Pancreas (tissue), 10 donors: ENCODE measurements at regions not wholly inside any gene's neighbourhood (a gene's known extent, or its start where the extent isn't known, plus 50 kb on each side); places are given as distances from the start of the nearest gene placed in this dataset.

ENCODE experiments used
- ATAC-seq, 4 donors: fragments of 200-7000 bp; cut with Tn5 transposase; one replicate each; pipeline versions ENCODE4 v1.8.0 to v1.9.1; 2020; ENCODE audit warnings: mild to moderate bottlenecking in 4 of 4, moderate library complexity in 4 of 4
- DNase-seq, 6 donors: peaks; one replicate each; pipeline ENCODE4 v3.0.0-alpha.2; 2020
- FAIRE-seq: peaks from 2 replicates; lab custom pipeline; 2012; peaks lifted over from hg19 to GRCh38; lab: Jason Lieb, UNC
- H3K27ac ChIP-seq, 4 donors: fragments of 200-600 bp; sonication (generic); 1 replicate in 3 of 4; 2 replicates in 1 of 4; pipeline versions ENCODE4 v1.5.0 to v1.8.0; 2020
- H3K27me3 ChIP-seq, 4 donors: fragments of 200-600 bp; one replicate each; pipeline ENCODE4 v1.8.0; 2021
- H3K36me3 ChIP-seq, 3 donors: fragments of 200-600 bp; sonication (generic) in 1 of 3; one replicate each; pipeline versions ENCODE4 v1.5.0 to v1.8.0; 2020 to 2021
- H3K4me1 ChIP-seq, 3 donors: fragments of 200-600 bp; one replicate each; pipeline ENCODE4 v1.8.0; 2021
- H3K4me3 ChIP-seq, 4 donors: fragments of 200-600 bp; sonication (generic) in 2 of 4; one replicate each; pipeline versions ENCODE4 v1.5.0 to v1.8.0; 2020 to 2021
- H3K9me3 ChIP-seq, 4 donors: fragments of 200-600 bp; one replicate each; pipeline ENCODE4 v1.8.0; 2021
- WGBS, 2 donors: extraction: QIAGEN DNeasy Blood & Tissue Kit; methylation state at CpG; one replicate each; pipeline ENCODE4 v1.1.7; 2013; 5-methylcytosine and 5-hydroxymethylcytosine counted together
- intact Hi-C, 3 donors: fragments of 100-400 bp; cut with DNase I; formaldehyde crosslinking; loops; one replicate each; pipeline versions ENCODE4 v1.11.1 to v1.14.2; 2022
- TF ChIP-seq, protein P1 (sequence below), 4 donors: fragments of 200-600 bp; sonication (generic) in 3 of 4; IDR thresholded peaks; one replicate each; pipeline versions ENCODE4 v1.5.0 to v1.8.0; 2021; ENCODE audit warnings: antibody characterized with exemption in 4 of 4
- donor health status: healthy with polysubstance abuse.
- donor health status: DM: no; HTN: no; CAD: no; lungs with moderate emphysema.
- donor health status: DM: no; HTN: no; CAD: no.
- donor health status: control.
- donor health status: control.
- donor health status: Bipolar disorder and iron deficiency.
- donor health status: DM: yes; HTN: yes; CAD: no.
- donor health status: DM: no; HTN: no; CAD: no.
- donor health status: DM: no; HTN: no; CAD: no.
- donor health status: DM: yes; HTN: yes; CAD: no.

DNA sequence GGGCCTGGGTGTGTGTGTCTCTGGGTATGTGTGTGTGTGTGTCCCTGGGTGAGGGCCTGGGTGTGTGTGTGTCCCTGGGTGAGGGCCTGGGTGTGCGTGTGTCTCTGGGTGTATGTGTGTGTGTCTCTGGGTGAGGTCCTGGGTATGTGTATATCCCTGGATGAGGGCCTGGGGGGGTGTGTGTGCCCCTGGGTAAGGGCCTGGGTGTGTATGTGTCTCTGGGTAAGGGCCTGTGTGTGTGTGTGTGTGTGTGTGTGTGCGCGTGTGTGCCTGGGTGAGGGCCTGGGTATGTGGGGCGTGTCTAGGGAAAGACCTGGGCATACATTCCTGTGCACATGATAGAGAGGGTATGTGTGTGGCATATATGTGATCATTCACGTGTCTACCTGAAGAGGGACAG is 155.1 kb upstream of the ZC3H12A start:
- Histone ChIP-seq H3K4me3 (no peak overlapping the region), H3K27me3 (peaks cover 0 to 22% (median 0%) of the 10 kb centered on the region in 4 donors), H3K9me3 (no peaks in the 10 kb centered on the region), H3K4me1 (no peaks in the 10 kb centered on the region), H3K27ac (no peak overlapping the region), H3K36me3 (no peaks in the 10 kb centered on the region)
- FAIRE-seq (no peak), ATAC-seq (no peak), DNase-seq (no peak)
- WGBS, 2 donors = 71 to 76% methylated on average over 5 of the region's 5 CpGs
- TF ChIP-seq, protein P1, sequence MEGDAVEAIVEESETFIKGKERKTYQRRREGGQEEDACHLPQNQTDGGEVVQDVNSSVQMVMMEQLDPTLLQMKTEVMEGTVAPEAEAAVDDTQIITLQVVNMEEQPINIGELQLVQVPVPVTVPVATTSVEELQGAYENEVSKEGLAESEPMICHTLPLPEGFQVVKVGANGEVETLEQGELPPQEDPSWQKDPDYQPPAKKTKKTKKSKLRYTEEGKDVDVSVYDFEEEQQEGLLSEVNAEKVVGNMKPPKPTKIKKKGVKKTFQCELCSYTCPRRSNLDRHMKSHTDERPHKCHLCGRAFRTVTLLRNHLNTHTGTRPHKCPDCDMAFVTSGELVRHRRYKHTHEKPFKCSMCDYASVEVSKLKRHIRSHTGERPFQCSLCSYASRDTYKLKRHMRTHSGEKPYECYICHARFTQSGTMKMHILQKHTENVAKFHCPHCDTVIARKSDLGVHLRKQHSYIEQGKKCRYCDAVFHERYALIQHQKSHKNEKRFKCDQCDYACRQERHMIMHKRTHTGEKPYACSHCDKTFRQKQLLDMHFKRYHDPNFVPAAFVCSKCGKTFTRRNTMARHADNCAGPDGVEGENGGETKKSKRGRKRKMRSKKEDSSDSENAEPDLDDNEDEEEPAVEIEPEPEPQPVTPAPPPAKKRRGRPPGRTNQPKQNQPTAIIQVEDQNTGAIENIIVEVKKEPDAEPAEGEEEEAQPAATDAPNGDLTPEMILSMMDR (IDR thresholded peaks at IDR 0.05) = no peak
- intact Hi-C loops = loop anchor here in 1 of 3 donors (10.0 kb wide), 1 partner anchor 624 kb away; no protein-coding TSS in a partner anchor

DNA sequence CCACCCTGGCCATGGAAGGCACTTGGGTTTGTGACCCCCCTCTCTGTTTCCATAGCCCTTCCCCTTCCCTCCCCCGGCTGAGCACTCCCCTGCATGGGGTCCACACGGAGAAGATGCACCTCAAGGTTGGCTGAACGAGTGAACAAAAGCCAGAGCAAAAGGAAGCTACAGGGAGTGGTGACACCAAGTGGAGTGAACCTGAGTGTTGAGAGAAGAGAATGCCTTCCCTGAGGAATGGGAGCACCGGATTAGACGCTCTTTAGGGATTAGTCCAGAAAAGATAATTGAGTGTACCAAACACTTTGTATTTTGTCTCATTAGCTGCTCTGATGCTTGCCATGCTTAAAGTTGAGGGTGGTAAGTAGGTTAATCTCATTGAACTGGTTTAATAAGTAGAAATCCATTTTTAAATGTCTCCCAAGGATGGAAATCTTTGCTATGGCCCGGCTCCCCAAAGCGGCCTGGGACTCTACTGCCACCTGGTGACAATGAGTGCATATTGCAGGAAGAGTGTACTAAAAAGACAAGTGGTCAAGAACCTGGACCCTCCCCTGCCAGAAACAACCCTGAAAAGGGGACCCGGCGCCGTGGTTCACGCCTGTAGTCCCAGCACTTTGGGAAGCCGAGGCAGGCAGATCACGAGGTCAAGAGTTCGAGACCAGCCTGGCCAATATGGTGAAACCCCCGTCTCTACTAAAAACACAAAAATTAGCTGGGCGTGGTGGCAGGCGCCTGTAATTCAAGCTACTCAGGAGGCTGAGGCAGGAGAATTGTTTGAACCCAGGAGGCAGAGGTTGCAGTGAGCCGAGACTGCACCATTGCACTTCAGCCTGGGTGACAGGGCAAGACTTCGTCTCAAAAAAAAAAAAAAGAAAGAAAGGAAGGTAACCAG is 150.6 kb upstream of the ZC3H12A start:
- Histone ChIP-seq H3K4me1 (no peaks in the 10 kb centered on the region), H3K36me3 (no peaks in the 10 kb centered on the region), H3K9me3 (no peaks in the 10 kb centered on the region), H3K27ac (no peak overlapping the region), H3K4me3 (no peak overlapping the region), H3K27me3 (no peaks in the 10 kb centered on the region)
- DNase-seq = peak in 2 of 6 donors; percentile 40 to 58
- 31 to 37% methylated on average over 19 of the region's 19 CpGs for WGBS, 2 donors
- TF ChIP-seq, protein P1 (IDR thresholded peaks at IDR 0.05) = peak; percentile 40 to 58 (median 50)
- ATAC-seq = peak in 1 of 4 donors; percentile 52
- FAIRE-seq = no peak
- intact Hi-C loops = loop anchor here in 1 of 3 donors (10.0 kb wide), 1 partner anchor 619 kb away; no protein-coding TSS in a partner anchor

DNA sequence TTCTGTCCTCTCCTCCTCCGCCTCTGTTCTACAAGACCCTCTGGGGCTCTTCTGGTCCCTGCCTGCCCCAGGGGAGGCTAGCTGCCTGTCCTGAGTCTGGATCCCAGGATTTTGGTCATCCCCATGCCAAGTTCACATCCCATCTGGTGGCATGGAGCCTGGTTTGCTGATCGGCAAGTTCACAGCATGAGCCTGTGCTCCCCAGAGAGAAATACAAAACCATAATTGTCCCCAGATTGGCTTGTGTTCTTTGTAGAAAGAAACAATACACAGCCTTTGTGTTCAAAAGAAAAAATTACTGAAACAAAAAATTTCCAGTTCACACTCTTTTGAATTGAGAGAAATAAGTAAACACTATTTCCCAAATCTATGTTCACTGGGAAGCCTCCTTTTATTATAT is 149.4 kb upstream of the ZC3H12A start:
- Histone ChIP-seq H3K4me1 (no peaks in the 10 kb centered on the region), H3K9me3 (no peaks in the 10 kb centered on the region), H3K36me3 (no peaks in the 10 kb centered on the region), H3K27me3 (no peaks in the 10 kb centered on the region), H3K4me3 (no peak overlapping the region), H3K27ac (no peak overlapping the region)
- DNase-seq (no peak), ATAC-seq (no peak), FAIRE-seq (no peak)
- 49 to 64% methylated on average over 2 of the region's 2 CpGs for WGBS, 2 donors
- intact Hi-C loops = loop anchor here in 1 of 3 donors (10.0 kb wide), 1 partner anchor 620 kb away; no protein-coding TSS in a partner anchor
- TF ChIP-seq, protein P1 (IDR thresholded peaks at IDR 0.05) = no peak

DNA sequence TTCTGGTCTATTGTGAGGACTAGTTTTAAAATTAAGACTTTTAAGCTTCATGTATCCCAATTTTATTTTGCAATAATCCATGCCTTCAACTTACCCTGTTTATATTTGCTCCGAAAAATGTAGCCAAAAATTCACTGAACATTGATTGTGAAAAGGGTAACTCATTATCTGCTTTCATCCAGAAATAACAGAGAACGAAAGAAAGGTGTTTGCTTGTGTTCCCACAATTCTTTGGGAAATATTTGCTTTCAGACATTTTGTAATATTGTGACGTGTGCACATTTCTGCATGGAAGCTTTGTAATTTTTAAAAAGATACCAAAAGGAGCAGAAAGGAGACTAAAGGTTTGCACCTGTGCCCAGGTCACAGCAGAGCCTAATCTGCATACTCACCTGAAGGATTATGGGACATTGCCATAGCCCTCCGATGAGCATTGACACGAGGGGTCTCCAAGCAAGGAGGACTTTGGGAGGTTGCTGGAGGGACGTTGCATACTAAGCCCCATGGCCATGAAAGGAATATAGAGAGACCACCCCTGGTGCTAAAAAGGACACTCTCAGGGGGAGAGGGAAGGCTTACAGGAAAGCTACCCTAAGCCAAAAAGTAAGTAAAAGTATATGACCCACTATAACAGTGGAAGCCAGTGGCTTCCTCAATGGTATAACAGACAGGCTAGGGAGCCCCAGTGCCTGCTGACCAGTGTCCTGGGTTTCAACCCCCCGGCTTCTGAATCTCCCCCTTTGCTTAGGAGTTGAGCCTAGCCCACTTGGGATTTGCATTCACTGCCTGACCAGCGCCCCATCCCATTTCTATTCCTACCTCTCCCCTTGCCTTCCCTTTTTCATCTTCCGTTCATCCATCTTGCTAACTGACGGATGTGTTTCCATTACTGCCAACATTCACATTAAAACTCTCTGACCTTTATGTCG is 148.6 kb upstream of the ZC3H12A start:
- WGBS, 2 donors = 40 to 45% methylated on average over 11 of the region's 11 CpGs
- Histone ChIP-seq H3K36me3 (no peaks in the 10 kb centered on the region), H3K27me3 (no peaks in the 10 kb centered on the region), H3K4me3 (no peak overlapping the region), H3K27ac (no peak overlapping the region), H3K4me1 (no peaks in the 10 kb centered on the region), H3K9me3 (no peaks in the 10 kb centered on the region)
- FAIRE-seq (no peak), DNase-seq (no peak), ATAC-seq (peak in 1 of 4 donors; percentile 30)
- TF ChIP-seq, protein P1 (IDR thresholded peaks at IDR 0.05) = no peak
- intact Hi-C loops = loop anchor here in 1 of 3 donors (10.0 kb wide), 1 partner anchor 621 kb away; no protein-coding TSS in a partner anchor
